H7 (cell line): ENCODE measurements at regions not wholly inside any gene's neighbourhood (a gene's known extent, or its start where the extent isn't known, plus 50 kb on each side); places are given as distances from the start of the nearest gene placed in this dataset.
A peak's percentile ranks its signal among the peaks of the same experiment; 100 is the strongest.
"Not testable (repeated sequence)": the region's sequence is repeated elsewhere in the genome, so short reads cannot be mapped to it uniquely, and the experiment has no call there.

Experiments
- DNase-seq: peaks from one replicate; pipeline ENCODE4 v3.0.0; 2012
- H3K27me3 ChIP-seq: 2 replicates; pipeline ENCODE4 v1.6.0; 2011; ENCODE audit warnings: mild to moderate bottlenecking, low read length; ENCODE audit not compliant: control insufficient read depth, insufficient read depth
- H3K36me3 ChIP-seq: replicated peaks from 2 replicates; pipeline ENCODE4 v1.5.1; 2011; ENCODE audit warnings: low read length; ENCODE audit not compliant: control insufficient read depth, insufficient read depth
- H3K4me3 ChIP-seq: 2 replicates; pipeline ENCODE4 v1.5.1; 2011; ENCODE audit warnings: low read depth, mild to moderate bottlenecking, control low read depth, low read length, moderate library complexity; ENCODE audit not compliant: insufficient read depth

GRCh38 chr13:74289107-74289506 lies 154.9 kb upstream of the KLF12 start:
- H3K4me3 ChIP-seq: no peak overlapping the region
- no peaks in the 10 kb centered on the region for H3K36me3 ChIP-seq
- no peaks in the 10 kb centered on the region for H3K27me3 ChIP-seq
- no peak for DNase-seq

DNA sequence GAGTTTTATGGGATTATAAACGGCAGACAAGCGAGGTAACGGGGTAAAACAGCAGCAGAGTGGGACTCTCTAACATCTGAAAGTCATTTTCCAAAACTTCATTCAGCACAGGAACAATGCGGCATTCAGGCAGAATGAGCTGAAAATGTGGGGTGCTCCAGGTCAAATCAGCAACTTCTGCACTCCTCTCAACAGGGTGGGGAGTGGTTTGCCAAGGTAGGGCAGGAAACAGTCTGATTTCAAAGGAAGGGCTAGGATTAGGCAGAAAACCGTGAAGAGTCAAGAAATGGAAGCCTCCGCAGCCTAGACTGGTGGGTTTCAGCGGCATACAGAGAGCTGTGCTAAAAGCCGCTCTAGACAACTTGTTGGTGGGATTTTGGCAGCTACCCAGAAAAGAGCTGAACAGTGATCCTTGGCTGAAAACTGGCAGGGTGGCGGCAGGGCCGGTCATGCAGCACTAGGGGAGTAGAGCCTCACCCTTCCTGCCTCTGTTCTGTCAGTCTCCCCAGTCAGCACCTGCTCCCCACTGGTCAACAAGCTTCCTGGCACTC lies 154.2 kb upstream of the KLF12 start:
- Histone ChIP-seq H3K4me3 (no peak overlapping the region), H3K36me3 (no peaks in the 10 kb centered on the region), H3K27me3 (no peaks in the 10 kb centered on the region)
- DNase-seq: no peak

DNA sequence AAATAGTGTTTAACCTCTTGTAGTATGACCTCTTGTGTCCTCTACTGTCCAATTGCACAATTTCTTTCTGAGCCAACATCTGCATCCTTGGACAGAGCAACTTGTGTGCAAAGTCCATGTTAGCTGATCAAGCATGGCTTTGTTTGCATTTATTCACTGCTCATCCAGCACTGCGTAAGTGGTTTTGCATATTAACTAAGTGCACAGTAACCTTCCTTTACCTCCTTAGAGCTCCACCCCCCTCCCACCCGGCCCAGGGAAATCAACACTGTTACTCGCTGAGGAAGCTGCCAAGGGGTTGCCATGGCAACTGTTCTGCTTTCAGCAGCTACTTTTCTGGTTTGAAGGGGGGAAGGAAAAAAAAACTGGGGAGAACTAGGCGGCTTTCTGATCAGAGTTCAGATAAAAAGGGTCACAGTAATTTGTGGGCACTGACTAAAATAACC lies 153.5 kb upstream of the KLF12 start:
- Histone ChIP-seq H3K36me3 (no peaks in the 10 kb centered on the region), H3K27me3 (no peaks in the 10 kb centered on the region), H3K4me3 (no peak overlapping the region)
- DNase-seq: peak; percentile 10

DNA sequence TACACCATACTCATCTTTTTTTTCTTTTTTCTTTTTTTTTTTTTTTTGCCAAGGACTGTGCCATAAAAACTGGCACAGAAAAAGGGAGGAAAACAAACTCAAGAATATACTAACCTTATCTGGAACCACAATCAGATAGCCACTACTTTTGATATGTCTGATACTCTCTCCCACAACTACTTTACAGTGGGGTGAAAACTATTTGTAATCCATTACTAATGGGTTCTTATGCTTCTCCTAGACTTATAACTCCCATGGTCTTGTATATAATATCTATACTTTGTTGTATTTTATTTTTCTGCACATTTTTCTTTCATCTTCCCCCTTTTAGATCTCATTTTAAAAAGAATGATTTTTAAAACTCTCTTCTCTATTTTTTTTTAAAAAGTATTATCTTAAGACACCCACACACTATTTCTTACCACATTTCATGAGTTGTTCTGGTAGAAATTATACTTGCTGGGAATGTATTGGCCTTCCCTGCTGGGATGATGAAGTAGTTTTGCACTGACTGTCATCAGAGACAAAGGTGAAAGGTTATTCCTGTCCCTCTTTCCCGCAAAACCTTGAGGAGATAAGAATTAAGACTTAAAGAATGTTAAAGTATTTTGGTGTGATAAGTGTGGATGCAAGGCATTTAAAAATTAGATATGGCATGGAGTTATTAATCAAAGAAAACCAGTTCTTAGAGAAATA lies 146.7 kb upstream of the KLF12 start:
- Histone ChIP-seq H3K27me3 (no peaks in the 10 kb centered on the region), H3K36me3 (no peaks in the 10 kb centered on the region), H3K4me3 (no peak overlapping the region)
- DNase-seq: no peak

GRCh38 chr13:74280093-74280794 lies 146.0 kb upstream of the KLF12 start:
- Histone ChIP-seq H3K4me3 (no peak overlapping the region), H3K36me3 (no peaks in the 10 kb centered on the region), H3K27me3 (no peaks in the 10 kb centered on the region)
- no peak for DNase-seq

GRCh38 chr13:74278901-74279300 lies 144.7 kb upstream of the KLF12 start:
- Histone ChIP-seq H3K36me3 (no peaks in the 10 kb centered on the region), H3K27me3 (no peaks in the 10 kb centered on the region), H3K4me3 (no peak overlapping the region)
- DNase-seq: no peak

DNA sequence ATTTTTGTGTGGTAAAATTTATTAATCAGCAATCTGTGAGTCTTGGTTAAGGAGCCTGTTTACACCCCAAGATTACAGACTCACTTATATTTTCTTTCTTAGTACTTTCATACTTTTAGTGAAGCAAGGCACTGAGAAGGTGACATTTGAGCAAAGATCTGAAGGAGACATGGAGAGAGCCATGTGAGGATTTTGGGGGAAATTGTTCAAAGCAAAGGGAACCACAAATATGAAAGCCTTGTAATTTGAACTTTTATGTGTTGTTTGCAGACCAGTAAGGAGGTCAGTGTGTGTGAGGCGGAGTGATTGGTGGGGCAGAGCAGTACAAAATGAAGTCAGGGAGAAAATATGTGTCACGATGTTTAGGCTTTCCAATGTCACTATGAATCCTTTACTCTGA lies 140.7 kb upstream of the KLF12 start:
- Histone ChIP-seq H3K27me3 (no peaks in the 10 kb centered on the region), H3K4me3 (no peak overlapping the region), H3K36me3 (no peaks in the 10 kb centered on the region)
- no peak for DNase-seq

- no peaks in the 10 kb centered on the region for H3K27me3 ChIP-seq
- no peaks in the 10 kb centered on the region for H3K36me3 ChIP-seq
- DNase-seq: no peak
- H3K4me3 ChIP-seq: no peak overlapping the region
These were observed 139.4 kb upstream of the KLF12 start for GRCh38 chr13:74273581-74273980.

DNA sequence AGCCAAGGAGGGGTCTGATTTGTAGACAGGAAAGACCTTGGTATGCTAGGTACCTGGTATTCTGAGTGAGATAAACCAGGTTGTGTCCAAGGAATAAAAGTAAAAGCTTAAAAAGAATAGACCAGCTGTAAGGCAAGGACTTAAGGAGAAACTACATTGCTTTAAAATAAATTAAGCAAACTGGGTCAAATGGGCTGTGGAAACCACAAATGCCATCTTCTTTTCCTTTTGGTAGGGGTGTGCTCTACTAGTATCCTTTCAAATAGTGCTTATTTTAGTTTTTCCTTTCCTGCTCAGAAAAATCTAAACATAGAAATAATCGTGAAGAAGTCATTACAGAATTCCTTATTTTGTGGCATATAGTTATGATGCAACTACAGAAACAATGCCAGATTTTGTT lies 138.6 kb upstream of the KLF12 start:
- H3K27me3 ChIP-seq: no peaks in the 10 kb centered on the region
- DNase-seq: no peak
- no peak overlapping the region for H3K4me3 ChIP-seq
- H3K36me3 ChIP-seq: no peaks in the 10 kb centered on the region

- DNase-seq: no peak
- no peaks in the 10 kb centered on the region for H3K36me3 ChIP-seq
- no peak overlapping the region for H3K4me3 ChIP-seq
- no peaks in the 10 kb centered on the region for H3K27me3 ChIP-seq
These were observed 135.8 kb upstream of the KLF12 start for GRCh38 chr13:74270018-74270417.

GRCh38 chr13:74266861-74267260 lies 132.7 kb upstream of the KLF12 start:
- no peak for DNase-seq
- Histone ChIP-seq H3K27me3 (no peaks in the 10 kb centered on the region), H3K4me3 (no peak overlapping the region)

GRCh38 chr13:74266309-74266708 lies 132.1 kb upstream of the KLF12 start:
- H3K36me3 ChIP-seq: no peaks in the 10 kb centered on the region
- no peaks in the 10 kb centered on the region for H3K27me3 ChIP-seq
- DNase-seq: no peak
- H3K4me3 ChIP-seq: no peak overlapping the region

More at GRCh38 chr13:74266861-74267260, 132.7 kb upstream of the KLF12 start:
- no peaks in the 10 kb centered on the region for H3K36me3 ChIP-seq

- no peak for DNase-seq
- H3K4me3 ChIP-seq: no peak overlapping the region
- no peaks in the 10 kb centered on the region for H3K36me3 ChIP-seq
- no peaks in the 10 kb centered on the region for H3K27me3 ChIP-seq
These were observed 130.1 kb upstream of the KLF12 start for GRCh38 chr13:74264333-74264732.

- not testable (repeated sequence) for DNase-seq, H3K4me3 ChIP-seq, H3K27me3 ChIP-seq, H3K36me3 ChIP-seq
These were observed 126.2 kb upstream of the KLF12 start for GRCh38 chr13:74260420-74260819.

GRCh38 chr13:74259641-74260040 lies 125.4 kb upstream of the KLF12 start:
- Histone ChIP-seq H3K4me3 (no peak overlapping the region), H3K36me3 (no peaks in the 10 kb centered on the region), H3K27me3 (no peaks in the 10 kb centered on the region)
- no peak for DNase-seq
